ENCODE measurements at regions not wholly inside any gene's neighbourhood (a gene's known extent, or its start where the extent isn't known, plus 50 kb on each side); places are given as distances from the start of the nearest gene placed in this dataset.

DNA sequence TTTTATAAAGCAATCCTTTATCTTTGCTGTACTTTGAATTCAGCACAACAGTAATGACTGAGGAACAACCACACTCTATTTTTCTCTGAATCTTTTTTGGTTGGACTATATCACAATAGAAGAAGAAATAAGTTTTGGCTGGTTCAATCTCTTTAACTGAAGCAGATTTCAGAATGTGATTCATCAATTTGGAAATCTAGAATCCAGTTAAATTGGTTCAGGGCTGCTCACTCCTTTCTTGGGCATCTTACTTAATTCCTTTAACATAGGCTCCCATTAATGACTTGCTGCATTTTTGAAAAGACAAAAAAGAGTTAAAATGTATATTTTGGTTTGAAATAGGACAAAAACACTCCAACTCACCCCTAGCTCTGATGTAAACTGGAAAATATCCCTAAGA, 688.3 kb upstream of the NECTIN3 start:
- TF ChIP-seq FOXP2 (optimal IDR thresholded peaks at IDR 0.05; ENCODE audit: control extremely low read depth, extremely low read length, insufficient read depth) = no peak
- no peak for TF ChIP-seq POLR2AphosphoS5 (IDR thresholded peaks at IDR 0.05; ENCODE audit: borderline replicate concordance, low read depth, low read length)
- TF ChIP-seq EZH2 (IDR thresholded peaks at IDR 0.05) = no peak

Measured in SK-N-MC (cell line).